Embryonic facial prominence (tissue), 1 donor: ENCODE measurements at regions not wholly inside any gene's neighbourhood (a gene's known extent, or its start where the extent isn't known, plus 50 kb on each side); places are given as distances from the start of the nearest gene placed in this dataset.

Experiments
- DNase-seq: peaks from one replicate; pipeline ENCODE4 v3.0.0-alpha.2; 2016; ENCODE audit errors: extremely low spot score

DNA sequence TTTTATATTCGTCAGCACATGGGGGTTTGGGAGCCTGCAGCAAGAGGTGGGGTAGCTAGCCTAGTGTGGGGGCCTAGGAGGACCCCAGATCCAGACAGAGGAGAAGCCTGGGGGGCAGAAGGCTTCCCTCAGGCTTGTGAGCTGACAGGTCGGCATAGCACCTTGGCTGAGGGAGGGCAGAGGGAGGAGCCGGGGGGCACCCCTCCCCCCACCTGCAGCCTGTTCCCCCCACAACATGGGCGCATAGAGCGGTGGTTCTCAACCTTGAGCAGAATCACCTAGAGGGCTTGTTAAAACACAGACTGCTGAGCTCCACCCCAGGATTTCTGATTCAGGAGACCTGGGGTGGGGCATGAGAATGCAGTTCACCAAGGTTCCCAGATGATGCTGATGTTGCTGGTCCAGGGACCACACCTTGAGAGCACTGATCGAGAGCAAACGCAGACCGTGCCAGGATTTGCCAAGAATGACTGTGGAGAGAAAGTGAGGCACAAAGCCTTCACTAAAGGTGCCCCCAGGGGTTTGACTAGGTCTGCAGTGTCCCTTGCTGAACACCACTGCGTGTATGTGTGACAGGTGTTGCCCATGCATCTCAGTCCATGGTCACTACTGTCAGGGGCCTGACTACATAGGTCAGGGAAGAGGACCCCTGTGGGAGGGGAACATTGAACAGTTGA is 163.3 kb downstream of the MACROH2A1 start:
- DNase-seq = no peak

DNA sequence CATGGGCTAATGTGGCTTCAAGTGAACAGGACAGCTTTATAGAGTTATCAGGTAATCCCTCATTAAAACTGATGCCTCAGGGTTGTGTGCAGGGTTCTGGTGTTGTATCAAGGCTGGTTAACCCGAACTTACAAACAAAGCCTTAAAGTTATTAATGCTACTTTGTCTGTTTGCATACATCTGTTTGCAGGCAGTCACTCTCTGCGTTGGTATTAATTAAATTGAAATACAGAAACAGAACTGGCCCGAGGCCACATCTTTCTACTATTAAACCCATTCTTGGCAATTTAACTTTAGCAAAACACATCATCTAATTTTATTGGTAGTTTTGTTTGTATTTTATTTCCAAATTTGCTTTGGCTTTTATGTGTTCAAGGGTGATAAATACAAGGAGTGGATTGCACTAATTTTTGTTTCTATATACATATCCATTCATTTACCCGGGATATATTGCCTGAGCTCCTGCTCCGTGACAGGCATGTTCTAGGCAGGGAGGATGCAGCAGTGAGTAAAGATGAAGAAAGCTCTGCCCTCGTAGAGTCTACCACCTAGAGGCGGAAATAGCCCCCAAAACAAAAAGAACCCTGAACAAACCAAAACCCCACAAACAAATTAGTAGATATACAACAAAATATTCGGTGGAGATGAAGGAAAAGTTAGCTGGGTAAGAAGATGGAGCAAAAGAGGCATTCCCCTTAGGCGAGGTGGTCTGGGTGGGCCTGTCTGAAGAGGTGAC is 164.2 kb downstream of the MACROH2A1 start:
- no peak for DNase-seq

DNA sequence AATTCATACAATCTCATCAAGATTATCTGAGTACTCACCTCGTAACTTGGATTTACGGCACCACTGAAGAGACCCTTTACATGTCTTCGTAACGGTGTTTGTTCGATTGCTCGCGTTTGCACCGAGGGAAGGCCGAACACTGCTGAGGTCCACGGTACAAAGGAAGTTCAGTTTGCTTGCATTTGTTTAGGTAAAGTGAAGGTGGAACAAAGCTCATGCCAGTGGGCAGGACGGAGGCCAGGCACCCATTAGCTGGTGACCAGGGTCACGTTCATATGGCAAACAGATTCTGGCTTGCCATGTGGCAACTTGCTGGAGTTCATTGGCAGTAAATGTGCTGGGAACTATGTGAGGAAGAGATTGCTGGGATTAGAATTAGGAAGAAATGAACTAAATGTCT is 164.8 kb downstream of the MACROH2A1 start:
- no peak for DNase-seq

DNA sequence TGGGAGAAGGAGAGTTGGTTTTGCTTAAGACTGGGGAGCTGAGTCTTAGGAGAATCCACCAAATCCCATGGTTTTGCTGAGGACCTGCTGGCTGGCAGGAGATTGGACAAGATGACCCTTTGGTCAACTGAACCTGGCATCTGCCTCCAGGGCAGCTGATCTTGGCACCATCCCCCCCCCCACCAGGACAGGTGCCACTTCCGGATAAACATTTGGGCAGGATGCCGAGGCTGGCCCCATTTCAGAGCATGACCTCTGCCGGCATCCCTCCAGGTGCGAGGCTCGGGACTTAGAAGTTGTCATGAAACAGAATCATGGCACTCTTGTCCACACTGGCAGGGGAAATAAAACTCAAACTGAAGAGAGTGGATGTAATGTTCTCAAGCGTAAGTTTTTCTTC is 165.6 kb downstream of the MACROH2A1 start:
- DNase-seq = no peak

DNA sequence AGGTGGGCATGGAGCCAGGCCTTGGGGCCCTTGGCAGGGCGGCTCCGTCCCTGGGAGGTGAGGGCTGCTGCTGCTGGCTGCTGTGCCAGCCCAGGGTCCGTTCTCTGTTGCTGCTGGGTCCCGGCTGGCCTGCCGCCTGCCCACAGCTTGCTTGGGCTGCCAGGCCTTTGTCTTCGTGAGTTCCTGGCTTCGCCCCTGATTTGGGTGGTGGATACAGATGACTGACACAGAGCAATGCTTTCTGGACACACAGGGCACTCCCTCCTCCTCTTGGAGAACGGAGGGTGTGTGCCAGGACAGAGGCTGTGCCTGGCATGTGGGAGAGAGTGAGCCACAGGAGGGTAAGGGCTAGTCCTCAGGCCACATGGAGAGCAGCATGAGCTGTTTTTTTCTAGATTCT is 166.1 kb downstream of the MACROH2A1 start:
- DNase-seq = no peak

DNA sequence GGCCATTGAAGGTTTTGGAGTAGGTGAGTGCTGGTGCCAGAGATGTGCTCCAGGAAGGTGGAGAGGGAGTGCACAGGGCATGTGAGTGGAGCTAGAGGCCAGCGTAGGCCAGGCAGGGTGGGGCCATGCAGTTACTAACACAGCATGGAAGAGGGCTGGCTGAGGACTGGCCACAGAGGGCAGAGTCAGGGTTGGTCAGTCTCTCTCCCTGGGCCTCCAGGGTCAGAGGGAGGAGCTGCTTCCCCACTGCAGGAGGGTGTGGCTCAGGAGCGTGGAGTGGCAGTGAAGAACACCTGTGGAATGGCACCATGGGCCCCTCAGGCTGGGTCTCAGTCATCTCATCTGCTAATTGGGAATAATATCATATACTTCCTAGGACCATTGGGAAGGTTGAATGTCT is 167.7 kb downstream of the MACROH2A1 start:
- no peak for DNase-seq

DNA sequence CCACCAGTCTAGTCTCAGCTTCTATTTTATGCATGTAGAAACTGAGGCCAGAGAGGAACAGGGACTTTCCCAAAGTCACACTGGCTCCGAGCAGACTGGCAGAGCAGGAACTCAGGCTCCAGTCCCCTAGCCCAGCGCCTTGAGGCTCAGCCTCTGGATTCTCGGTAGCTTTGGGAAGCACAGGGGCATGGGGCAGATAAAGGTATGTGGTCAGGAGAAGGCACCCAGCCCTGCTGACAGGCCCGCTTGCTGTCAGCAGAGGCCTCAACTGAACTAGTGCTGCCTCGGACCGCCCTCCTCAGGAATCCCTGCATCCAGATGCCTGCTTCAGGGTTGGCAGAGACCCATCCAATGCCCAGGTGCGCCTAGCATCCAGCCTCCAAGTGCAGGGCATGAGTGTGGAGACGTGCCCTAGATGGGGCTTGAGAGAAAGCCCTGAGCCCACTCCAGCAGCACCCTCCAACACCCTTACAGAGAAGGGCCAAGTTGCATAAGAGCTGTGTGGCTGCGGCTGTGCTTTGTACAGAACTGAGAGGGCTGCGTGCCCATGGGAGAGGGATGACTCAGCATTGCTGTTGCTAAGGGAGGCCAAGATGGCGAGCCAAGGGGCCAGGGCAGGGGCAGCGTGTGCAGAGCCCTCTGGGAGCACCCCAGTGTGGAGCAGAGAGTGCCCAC is 168.6 kb downstream of the MACROH2A1 start:
- no peak for DNase-seq

DNA sequence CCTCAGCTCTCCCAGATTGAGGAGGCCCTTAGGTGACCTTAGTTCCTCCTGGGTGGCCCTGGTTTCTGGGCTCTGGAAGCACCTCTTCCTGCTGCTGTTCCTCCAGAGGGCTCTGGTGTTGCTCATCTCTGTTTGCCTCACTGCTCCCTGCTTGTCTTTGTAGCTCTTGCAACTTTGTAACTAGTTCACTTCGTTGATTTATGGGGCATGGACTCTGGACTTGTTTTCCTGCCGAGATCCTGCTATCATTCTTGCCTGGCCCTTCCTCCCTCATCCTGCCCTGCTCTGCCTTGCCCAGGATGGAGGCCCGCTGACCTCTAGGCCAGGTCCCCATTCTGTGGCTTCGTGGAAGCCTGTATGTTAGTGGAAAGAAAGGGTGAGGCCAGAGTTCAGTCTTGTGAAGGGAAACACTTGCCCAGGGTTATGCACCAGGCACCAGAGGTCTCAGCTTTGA is 169.3 kb downstream of the MACROH2A1 start:
- DNase-seq = no peak

DNA sequence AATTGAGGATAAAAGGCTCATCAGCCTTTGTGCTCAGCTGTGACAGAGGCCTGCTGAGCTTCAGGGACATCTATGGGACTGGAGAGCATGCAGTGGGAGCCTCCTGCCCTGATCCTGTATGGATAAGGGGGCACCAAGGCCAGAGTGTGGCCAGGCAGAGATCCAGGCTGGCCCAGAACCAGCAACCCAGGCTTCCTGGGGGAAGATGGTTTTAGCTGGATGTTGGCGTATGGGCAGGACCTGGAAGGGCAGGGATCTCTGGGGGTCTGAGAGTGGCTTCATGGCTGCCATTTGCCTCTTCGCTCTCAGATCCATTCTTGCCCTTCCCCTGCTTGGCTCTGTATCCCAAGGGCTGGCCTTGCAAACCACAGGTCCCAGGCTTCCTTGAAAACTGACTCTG is 169.9 kb downstream of the MACROH2A1 start:
- no peak for DNase-seq

DNA sequence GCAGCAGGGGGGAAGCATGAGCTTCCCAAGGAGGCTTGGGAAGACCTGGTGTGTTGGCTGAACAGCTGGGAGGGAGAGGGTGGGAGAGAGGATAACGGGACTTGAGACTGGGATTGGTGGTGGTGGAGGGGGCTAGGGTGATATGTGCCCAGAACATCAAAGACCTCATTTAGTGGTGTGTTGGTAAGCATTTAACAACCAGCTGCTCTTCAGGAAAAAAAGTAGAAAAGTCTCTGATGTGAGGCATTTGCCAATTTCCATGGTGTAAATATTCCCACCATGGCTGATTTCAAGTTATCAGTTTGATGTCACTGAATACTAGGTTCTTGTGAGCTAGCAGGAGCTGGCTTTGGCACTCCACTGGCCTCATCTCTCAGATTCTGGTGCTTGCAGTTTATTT is 170.8 kb downstream of the MACROH2A1 start:
- no peak for DNase-seq

DNA sequence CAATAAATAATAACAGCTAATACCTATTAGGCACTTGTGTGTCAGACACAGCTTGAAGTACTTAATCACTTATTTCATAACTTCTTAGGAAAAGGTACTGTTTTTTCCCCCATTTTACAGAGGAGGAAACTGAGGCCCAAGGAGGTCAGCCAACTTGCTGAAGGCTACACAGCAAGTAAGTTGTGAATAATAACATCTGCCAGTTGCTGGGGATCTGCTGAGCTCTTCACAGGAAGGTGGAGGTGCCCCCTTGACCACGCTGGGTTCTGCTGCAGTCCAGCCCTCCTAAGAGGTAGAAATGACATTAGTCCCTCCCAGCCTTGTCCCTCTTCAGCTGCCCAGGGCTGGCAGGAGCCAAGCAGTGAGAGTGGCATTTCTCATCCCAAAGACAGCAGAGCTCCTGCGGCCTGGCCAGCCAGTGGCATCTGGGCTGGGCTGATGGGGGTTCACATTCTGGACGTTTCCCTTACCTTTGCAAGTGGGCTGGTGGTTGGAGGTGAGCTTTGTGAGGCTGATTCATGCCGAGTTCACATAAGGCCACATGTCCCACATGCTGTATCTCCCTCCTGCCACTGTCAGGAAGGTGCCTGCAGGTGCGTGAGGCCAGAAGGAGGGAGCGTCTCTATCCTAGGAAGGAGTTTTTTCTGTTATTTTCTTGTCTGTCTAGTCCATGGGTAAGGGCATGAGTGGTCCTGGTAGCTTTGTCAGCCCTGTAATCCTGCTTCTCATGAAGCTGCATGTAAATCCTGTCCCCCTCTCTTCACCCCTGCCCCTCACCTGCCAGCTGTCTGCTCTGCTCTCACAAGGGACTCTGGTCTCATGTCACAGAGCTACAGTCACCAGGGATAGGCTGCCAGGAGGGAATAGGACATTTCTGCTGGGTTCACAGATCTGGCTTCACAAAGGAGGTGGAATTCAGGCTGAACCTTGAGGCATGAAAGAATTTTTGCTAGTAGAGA is 171.7 kb downstream of the MACROH2A1 start:
- DNase-seq = no peak

DNA sequence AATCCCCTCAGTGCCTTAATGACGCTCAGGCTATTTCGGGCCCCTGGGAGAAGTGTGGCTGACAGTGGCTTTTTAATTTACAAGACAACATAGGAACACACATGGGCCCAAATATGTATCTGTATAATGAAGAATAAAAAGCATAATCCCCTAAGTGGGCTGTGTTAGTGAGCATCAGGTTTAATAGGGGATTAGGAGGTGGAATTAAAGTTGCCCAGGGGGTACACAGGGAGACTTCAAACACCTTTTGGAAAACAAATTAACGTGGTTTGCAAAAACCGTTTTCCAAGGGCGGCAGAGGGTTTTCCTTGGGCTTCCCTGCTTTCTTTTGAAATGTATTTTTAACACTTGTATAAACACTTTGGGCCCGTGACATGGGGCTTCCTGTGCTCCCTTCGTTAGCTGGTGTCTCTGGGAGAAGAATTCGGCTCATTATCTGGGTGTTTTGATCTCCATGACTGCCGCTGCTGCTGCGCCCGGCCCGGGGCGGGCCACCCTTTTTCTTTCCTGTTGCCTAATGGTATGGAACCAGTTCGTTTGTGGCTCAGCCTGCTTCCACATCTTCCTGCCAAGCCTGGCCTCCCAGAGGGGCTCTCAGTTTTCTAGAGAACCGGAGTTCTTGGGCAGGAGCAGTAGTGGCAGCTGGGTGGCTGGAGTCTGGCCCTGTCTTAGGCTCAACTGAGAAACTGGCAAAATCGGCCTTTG is 173.0 kb downstream of the MACROH2A1 start:
- DNase-seq = no peak

DNA sequence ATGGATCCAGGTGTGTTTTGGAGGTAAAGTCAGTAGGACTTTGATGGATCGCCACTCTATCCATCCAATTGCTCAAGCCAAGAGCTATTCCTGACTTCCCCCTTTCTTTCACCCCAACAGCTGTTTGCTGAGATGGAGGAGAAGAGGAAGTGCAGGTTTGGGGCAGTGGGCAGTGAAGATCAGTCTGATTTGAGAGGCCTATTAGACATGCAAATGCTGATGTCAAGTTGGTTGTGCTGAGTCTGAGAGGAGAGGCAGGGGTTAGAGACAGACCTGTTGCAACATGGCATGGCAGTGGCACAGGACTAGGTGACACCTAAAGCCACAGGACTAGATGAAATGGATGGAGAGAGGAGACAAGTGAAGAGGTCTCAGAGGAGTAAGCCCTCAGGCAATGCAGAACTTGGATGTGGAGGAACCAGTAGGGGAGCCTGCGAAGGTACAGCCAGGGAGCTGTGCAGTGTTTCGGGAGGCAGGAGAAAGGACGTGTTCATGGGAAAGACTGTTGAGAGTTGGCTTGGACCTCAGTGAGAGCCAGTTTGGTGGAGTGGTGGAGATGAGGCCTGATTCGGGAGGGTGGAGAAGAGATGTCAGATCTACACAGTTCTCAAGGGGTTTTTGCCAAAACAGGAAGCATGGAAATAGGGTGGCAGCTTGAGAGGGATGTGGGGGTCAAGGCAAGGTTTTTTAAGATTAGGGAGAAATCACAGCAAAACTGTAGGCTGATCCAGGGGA is 175.0 kb downstream of the MACROH2A1 start:
- no peak for DNase-seq

DNA sequence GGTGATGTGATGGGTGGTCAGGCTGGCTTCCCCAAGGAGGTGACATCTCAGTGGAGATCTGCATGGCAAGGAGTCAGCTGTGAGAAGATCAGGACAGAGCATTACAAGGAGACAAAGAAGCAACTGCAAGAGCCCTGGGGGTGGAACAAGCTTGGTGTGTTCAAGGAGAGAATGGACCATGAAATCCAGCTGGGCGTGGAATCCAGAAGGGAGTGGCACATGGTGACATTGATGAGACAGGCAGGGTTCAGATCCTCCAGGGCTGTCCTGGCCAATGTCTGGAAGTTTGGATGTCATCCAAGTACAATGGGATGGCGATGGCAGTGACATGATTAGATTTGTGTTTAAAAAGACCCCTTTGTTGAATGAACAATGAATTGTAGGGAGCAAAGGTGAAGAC is 175.6 kb downstream of the MACROH2A1 start:
- no peak for DNase-seq

DNA sequence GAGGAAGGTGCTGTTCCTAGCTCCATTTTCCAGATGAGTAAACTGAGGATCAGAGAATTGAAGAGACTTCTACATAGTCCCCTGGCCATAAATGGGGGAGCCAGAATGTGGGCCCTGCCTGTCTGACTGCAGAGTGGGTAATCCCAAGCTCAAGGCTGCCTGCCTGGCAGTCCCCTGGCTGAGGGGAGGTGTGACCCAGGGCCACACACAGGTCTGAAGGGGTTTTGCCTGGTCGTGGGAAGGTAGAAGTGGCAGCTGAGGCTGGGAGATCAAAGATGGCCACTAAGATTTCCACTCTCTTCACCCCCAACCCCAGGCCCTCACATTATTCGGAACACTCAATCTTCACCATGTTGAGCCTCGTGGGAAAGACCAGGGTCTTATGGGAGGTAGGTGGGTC is 176.3 kb downstream of the MACROH2A1 start:
- no peak for DNase-seq

DNA sequence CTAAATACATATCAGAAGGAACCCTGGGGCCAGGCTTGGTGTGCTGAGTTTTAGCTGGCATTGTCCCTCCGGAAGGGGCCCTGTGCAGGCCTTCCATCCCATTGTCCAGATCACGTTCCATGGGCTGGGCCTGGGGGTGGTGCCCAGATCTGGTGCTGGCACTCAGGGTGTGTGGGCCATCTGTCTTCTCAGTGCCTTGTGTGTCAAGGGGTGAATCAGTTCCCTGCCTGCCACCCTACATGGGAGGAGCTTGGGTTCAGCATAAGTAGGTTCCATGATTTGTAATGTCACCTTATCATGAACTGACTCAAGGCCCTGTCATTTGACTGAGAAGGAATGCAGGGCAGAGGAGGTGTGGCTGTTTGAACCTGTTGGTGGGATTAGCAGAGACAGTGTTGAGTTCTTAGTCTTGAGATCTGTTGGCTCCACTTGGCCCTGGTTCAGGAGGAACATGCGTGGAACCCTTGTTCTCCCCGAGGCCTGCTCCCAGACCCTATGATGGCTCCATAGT is 176.8 kb downstream of the MACROH2A1 start:
- no peak for DNase-seq

DNA sequence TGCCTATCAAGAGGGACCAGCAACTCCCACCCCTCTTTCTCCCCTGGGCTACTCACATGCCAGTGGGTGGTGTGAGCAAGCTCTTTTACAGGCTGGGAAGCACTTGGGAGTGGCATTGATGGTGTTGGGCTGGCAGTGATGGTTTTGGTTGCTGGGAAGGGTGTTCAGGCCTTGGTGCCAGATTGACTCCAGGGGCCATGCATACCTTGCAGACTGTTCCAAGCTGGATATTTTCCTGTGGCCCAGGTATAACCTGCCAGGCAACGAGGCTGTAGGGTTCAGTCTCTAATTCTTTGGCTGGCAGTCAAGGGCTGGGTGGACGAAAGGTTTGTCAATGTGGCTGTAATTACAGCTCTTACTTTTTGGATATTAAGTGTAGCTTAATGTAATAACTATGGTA is 177.3 kb downstream of the MACROH2A1 start:
- DNase-seq = no peak

DNA sequence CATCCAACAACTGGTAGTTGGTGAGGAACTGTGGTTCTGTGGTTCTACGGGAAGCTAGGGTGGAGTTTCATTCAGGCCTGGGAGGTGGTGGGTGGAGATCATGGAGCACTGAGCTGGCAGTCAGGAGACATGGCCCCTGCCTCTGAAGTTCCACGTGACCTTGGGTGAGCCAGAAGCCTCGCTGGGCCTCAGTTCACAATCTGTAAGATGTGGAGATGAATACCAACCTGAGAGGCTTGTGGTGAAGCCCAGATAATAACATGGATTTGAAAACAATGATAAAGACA is 177.9 kb downstream of the MACROH2A1 start:
- no peak for DNase-seq

DNA sequence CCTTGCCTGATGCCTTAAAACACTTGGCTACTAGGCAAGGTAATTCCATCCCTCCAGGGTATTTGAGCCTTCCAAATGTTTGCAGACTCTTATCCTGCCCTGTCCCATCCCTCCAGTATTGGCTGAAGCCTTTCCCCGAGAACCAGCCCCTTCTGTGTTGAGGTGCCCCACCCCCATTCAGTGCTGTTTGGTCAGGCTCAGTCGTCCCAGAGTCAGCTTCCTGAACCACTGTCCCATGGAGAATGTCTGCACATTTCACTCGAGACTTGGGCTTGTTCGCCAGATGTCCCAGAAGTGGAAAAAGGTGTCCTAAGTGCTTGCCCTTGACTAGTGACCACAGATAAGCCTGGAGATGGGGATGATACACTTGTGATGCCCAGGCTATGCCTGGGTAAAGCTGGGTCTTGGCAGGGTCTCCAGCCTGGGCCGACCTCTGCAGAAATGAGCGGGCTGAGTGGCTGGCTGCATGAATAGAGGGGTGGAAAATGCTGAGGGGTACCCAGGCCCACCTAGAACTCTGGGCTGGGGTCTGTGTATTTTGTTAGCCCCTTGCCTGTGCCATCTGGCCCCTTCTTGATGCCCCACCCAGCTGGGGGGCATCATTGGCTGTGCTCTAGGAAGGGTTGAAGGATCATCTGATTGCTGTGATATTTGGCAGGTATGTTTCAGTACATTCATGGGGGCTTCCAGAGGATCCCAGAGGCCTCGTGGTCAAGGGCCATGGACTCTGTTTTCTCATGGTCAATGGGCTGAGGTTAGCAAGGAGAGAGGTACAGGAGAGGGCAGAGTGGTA is 178.4 kb downstream of the MACROH2A1 start:
- no peak for DNase-seq

DNA sequence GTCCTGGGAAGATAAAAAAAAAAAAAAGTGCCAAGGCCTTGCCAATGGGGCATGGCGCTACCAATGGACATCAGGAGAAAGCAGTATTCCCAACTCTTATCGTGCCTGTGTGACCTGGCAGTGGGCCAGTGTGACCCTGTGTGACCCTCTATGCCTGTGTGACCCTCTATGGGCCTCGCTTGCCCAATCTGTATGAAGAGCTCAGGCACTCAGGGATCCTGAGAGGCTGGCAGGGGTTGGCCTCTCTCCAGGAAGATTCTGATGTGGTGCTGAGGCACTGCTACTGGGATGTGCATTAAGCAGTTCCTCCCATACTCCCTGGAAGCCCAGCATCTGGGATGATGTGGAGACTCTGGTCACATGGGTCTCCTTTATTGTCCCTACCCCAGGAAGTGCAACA is 179.2 kb downstream of the MACROH2A1 start:
- no peak for DNase-seq
